GM20431 (cell line): ENCODE measurements at regions not wholly inside any gene's neighbourhood (a gene's known extent, or its start where the extent isn't known, plus 50 kb on each side); places are given as distances from the start of the nearest gene placed in this dataset.

Experiments
- in situ Hi-C: fragments of 300-500 bp; cut with MseI, MboI; formaldehyde crosslinking; loops from one replicate; pipeline ENCODE4 v1.15.0; 2020; ENCODE audit warnings: low sequenced_read_pairs; ENCODE audit not compliant: unreplicated experiment

DNA sequence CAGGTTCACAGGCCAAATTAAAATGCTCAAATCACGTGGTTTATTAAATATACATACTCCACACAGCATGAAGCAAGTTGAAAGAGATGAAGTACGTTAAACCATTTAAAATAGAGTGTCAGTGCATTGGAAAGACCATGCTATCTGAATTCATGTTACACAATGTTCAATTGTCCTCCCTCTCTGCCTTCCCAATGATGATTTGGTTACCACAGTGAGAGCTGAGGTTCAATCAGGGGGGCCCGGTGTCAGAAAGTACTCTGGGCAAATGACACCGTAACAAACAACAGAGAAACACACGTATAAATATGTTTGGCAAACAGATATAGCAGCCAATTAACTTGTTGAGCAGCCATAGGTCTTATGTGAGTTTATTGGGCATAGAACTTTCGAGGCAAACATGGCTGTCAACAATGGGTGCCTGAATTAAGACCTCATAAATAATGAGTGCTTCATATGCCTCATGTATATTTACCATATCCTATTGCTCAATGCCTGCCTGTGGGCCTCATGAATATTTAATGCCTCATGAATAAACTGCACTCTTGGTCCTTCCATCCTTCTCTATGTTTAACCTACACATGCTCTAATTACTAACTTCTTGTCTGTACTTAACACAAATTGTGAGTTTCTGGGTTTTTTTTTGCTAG lies 641.5 kb downstream of the PLOD2 start:
- in situ Hi-C loops = no loop called here

- in situ Hi-C loops = no loop called here
Observed at GRCh38 chr3:145522179-145522578, 638.8 kb downstream of the PLOD2 start.

DNA sequence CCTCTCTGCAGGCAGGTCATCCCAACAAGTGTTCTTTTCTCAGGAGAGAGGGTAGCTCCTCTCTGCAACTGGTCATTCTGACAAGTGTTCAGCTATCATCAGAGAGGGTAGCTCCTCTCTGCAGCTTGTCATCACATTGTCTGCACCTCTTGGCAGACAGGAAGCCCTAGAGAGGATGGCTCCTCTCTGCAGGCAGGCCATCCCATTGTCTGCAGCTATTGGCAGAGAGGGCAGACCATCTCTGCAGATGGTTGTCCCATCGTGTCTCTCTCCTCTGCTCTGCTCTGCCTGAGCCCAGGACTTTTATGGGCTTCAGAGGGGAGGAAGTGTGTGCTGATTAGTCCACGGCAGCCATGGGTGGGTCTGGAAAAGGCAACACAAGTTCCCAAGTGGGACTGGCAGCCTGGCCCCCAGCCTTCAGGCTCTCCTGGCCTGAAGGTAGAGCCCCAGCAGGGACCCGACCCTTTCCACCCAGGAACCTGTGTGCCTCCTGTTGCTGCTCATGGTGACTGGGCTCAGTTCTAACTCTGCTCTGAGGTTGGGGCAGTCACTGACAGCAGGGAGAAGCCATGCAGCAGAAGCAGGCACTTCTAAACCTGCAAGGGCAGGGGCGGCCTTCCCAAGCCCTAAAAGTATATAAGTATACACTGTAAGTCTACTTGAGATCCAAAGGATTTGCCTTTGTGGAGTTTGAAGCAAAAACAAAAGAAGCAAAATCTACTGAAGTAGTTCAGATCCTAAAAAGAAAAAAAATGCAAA lies 637.9 kb downstream of the PLOD2 start:
- in situ Hi-C loops = no loop called here

- in situ Hi-C loops = no loop called here
Observed at GRCh38 chr3:145531548-145531947, 629.4 kb downstream of the PLOD2 start.

GRCh38 chr3:145533696-145534095 lies 627.3 kb downstream of the PLOD2 start:
- in situ Hi-C loops = no loop called here

DNA sequence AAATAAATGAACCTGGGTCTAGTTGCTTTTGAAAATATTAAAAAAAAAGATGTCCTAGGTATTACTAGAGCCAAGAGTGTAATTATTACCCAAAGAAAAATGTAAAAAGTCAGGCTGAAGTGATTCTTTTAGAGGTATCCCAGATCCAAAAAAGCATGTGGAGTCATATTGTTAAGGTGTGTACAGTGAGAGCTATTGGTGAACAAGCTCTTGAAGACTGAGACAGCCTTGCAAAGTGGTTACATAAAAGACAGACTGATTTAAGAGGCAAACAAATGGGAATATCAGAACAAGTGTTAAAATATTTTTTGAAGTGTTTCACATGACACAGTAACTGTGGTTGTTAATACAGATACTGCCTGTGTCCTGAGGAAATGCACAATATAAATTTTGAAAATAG lies 624.5 kb downstream of the PLOD2 start:
- in situ Hi-C loops = no loop called here

DNA sequence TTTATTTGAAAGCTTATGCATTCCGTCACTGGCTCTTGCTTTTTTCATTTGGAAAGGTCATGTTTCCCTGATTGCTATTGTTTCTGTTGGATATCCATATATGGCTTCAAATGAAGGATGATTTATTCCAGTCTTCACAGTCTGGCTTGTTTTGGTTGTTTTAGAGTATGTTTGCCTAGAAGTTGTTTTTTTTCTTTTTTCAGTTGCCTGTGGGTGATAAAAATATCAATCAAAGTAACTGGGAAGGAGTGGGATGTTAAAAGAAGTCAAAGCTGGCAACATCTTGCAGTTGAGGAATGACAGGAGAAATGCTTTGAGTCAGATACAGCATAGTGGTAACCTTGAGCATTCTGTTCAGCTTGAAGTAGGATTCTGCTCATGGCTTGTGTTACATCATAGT lies 610.5 kb downstream of the PLOD2 start:
- in situ Hi-C loops = no loop called here

DNA sequence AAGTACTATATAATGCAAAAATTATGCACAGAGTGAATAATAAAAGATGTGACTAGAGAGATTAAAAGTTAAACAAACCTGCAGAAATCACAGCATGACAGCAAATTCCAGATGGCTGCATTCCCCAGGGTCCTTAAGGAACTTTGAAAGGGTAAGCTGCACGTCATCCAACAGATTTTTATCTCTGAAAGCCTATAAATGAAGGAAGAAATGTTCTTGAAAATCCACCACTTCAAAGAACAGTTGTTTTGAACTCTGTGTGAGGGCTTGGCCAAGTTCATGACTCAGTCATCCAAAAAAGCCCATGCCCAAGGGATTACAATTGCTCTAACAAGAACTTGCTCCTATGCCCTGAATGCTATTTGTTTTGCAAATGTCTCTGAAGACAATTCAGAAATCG lies 603.6 kb downstream of the PLOD2 start:
- in situ Hi-C loops = no loop called here

- in situ Hi-C loops = no loop called here
Observed at GRCh38 chr3:145578471-145578870, 582.5 kb downstream of the PLOD2 start.

- in situ Hi-C loops = no loop called here
Observed at GRCh38 chr3:145581694-145582093, 579.3 kb downstream of the PLOD2 start.

DNA sequence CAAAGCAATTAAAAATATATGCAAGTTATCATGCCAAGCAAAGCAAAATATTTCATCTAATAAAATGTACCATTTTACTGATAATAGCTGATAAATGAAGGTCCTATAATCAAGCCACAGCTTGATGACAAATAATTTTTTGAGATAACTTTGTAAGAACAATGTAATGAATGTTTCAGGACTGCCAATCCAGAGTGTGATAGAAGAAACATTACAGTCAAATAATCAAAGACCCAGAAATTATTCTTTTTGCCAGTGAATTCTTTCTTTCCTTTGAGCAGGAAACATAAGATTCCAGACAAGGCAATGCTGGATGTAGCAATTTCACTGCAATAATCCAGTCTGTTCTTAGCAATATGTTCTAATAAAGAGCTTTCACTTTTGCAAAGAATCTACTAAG lies 556.1 kb downstream of the PLOD2 start:
- in situ Hi-C loops = no loop called here

DNA sequence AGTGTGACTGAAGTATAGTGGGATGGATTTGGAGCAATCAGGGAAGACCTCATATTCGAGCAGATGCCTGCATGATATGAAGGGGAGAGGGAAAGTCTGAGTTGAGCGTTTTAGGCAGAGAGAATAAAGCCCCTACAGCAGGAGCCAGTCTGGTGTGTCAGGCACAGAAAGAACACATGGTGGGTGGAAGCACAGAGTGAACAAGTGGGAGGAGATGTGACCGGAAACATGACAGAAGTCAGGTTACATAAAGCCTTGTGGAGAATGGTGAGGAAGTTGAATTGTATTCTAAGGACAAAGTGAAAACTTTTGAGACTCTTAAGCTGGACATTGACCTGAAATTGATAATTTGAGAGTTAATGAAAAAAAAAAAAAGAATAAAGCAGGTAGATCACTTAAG lies 541.0 kb downstream of the PLOD2 start:
- in situ Hi-C loops = no loop called here

- in situ Hi-C loops = no loop called here
Observed at GRCh38 chr3:145620486-145620885, 540.5 kb downstream of the PLOD2 start.

- in situ Hi-C loops = no loop called here
Observed at GRCh38 chr3:145623349-145623748, 537.6 kb downstream of the PLOD2 start.

DNA sequence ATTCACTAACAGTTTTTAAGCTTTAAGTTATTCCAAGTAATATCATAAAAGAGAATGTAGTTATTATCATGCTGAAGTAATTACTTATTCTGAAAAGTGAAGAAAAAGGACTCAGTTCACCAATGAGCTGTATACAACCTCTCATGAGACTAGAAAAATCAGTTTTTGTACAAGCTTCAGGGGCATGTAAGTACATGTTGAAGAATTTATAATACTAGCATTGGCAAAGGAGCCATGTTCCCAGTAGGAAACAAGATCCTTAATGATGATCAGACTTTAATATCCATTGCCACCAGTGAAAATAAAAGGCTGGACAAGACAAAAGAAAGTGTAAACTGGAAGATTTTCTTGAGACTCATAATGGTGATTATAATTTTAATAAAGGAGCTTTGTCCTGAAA lies 532.8 kb downstream of the PLOD2 start:
- in situ Hi-C loops = no loop called here

DNA sequence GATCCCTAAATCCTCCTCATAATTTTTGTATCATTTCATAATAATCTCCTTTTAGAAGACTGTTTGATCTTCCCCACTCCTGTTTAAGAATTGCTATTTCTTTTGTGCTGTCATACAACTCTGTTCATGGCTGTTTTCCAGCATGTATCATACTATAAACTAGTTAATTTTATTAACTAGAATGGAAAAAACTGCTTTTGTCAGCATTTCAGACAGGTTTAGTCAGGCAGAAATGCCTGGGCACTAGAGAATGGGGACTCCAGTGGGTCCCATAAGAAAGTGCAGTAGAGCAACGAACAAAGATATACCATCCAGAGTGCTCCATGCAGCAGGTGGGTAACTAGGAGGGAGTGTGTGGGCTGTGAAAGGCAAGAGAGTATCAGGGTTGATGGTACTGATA lies 523.9 kb downstream of the PLOD2 start:
- in situ Hi-C loops = no loop called here

GRCh38 chr3:145639003-145639606 lies 521.9 kb downstream of the PLOD2 start:
- in situ Hi-C loops = no loop called here

DNA sequence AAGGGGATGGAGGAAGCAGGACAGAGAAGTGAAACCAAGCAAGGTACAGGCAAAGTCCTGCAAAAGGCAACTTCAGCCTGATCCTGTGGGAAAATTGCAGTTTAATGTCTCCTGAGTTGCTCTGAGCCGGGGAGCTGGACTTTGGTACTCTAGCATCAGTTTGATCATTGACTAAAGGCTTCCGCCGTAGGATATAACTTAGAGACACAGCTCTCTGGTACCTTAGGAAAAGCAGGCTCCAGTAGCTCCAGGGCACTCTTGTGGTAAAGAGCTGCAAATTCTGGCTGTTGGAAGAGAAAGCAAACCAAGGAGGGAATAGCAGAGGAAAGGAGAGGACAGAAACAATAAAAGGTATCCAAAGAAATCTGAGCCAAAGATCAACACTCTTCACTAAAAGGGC lies 521.1 kb downstream of the PLOD2 start:
- in situ Hi-C loops = no loop called here

DNA sequence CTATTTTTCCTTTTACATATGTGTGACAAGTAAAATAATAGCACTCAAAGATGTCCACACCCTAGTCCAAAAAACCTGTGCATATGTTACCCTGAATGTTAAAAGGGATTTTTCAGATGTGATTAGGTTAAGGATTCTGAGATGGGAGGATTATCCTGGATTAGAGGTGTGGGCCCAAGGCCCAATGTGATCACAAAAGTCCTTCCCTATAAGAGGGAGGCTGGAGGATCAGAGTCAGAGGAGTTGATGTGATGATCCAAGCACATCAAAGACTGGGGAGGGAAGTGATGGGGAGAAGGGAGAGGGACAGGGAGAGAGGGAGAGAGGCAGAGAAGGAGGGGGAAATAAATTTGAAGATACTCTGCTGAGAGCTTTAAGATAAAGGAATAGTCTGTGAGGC lies 512.6 kb downstream of the PLOD2 start:
- in situ Hi-C loops = no loop called here

DNA sequence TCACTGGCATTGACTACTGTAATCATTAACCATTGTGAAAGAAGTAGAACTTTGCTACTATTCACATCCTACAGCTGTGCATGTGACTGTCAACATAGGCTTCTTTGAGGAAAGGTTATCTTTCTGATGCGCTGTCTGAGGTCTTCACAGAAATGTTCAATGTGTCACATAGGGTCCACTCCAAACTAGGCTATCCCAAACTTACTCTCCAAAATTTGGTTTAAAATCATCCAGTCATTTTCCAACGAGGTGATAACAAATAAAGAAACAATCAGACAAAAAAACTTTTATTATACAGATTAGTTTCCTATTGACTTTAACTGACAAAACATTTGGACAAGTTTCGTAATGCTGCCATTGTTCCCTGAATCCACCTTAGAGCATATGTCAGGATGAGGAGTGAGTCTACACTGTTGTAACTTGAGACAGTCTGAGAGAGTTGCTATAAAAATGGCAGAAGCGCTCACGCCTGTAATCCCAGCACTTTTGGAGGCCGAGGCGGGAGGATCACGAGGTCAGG lies 511.6 kb downstream of the PLOD2 start:
- in situ Hi-C loops = no loop called here

GRCh38 chr3:145650170-145650569 lies 510.8 kb downstream of the PLOD2 start:
- in situ Hi-C loops = no loop called here
